ENCODE measurements at regions not wholly inside any gene's neighbourhood (a gene's known extent, or its start where the extent isn't known, plus 50 kb on each side); places are given as distances from the start of the nearest gene placed in this dataset.

DNA sequence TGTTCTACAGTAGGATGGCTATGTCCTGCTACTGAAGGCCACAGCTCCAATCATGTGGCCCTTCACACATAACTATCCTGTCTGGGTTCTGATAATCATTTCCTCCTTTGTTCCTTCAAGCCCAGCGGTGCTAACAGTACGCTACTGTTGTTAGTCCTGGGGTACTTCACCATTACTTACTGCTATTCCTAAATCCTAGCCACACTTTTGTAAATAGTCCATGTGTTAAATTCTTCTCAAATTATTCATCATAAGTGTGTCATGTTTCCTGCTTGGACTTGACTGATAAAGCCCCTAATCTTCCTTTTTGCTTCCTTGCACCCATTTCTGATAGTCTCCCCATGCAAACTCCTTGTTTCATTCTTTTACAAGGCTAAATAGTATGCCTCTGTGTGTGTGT lies 332.6 kb downstream of the FGF13 start:
- TF ChIP-seq, protein P1, sequence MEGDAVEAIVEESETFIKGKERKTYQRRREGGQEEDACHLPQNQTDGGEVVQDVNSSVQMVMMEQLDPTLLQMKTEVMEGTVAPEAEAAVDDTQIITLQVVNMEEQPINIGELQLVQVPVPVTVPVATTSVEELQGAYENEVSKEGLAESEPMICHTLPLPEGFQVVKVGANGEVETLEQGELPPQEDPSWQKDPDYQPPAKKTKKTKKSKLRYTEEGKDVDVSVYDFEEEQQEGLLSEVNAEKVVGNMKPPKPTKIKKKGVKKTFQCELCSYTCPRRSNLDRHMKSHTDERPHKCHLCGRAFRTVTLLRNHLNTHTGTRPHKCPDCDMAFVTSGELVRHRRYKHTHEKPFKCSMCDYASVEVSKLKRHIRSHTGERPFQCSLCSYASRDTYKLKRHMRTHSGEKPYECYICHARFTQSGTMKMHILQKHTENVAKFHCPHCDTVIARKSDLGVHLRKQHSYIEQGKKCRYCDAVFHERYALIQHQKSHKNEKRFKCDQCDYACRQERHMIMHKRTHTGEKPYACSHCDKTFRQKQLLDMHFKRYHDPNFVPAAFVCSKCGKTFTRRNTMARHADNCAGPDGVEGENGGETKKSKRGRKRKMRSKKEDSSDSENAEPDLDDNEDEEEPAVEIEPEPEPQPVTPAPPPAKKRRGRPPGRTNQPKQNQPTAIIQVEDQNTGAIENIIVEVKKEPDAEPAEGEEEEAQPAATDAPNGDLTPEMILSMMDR (IDR thresholded peaks at IDR 0.05; ENCODE audit: insufficient read depth, low read depth, low read length): no peak
- no peak for TF ChIP-seq EZH2 (IDR thresholded peaks at IDR 0.05; ENCODE audit: insufficient read depth, low read length)

Measured in astrocyte (in vitro differentiated cells and primary cell).